GM21619 (cell line): ENCODE measurements at regions not wholly inside any gene's neighbourhood (a gene's known extent, or its start where the extent isn't known, plus 50 kb on each side); places are given as distances from the start of the nearest gene placed in this dataset.

ENCODE experiments used
- ATAC-seq: cut with Tn5 transposase; IDR thresholded peaks from one replicate; pipeline ENCODE4 v1.9.1; 2021; ENCODE audit not compliant: unreplicated experiment

- ATAC-seq, result no peak
Observed at GRCh38 chr20:52279706-52280105, 88.1 kb upstream of the ZFP64 start.

DNA sequence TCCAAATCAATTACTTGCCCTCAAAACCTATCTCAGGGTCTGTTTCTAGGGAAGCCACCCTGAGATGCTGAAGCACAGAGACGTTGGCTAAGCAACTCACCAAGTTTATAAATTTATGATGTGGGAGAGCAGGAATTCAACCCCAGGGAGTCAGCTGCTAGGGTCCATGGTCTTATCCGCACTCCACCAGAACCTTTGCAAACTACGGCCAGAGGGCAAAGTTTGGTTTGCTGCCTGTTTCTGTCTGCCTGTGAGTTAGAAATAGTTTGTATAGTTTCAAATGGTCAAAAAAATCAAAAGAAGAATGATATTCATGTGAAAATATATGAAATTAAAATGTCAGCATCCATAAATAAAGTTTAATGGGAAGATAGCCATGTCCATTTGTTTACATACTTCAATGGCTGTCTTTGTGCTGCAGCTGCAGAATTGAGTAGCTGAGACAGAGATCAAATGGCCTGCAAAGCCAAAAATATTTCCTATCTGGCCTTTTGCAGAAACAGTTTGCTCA lies 83.7 kb upstream of the ZFP64 start:
- ATAC-seq, result no peak

GRCh38 chr20:52270696-52271095 lies 79.1 kb upstream of the ZFP64 start:
- no peak for ATAC-seq

- ATAC-seq, result no peak
Observed at GRCh38 chr20:52270001-52270606, 78.5 kb upstream of the ZFP64 start.

- no peak for ATAC-seq
Observed at GRCh38 chr20:52269321-52269720, 77.7 kb upstream of the ZFP64 start.

DNA sequence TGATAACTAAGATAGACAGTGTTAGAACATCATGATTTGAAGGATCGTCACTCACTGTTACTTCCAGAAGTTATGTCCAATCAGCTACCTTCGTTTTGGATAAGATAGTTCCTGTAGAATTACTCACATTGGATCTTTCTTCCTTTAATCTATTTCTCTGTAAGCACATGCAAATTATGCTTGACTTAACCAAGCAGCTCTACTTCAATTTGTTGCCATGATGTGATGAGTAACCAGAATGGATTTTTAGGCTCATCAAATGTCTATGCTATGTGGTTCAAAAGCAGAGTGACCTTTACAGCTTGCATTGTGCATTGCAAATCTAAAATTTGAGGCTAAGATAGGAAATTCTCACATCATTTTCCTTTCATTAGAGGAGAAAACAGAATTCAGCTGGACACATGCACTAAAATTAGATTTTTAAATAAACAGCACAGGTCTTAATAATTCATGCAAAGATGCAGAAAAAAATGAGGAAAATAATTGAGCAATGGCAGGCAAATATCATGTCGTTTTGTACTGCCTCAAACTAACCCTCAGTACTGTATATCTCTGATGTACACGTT lies 76.7 kb upstream of the ZFP64 start:
- ATAC-seq, result no peak

- no peak for ATAC-seq
Observed at GRCh38 chr20:52267418-52267817, 75.8 kb upstream of the ZFP64 start.

DNA sequence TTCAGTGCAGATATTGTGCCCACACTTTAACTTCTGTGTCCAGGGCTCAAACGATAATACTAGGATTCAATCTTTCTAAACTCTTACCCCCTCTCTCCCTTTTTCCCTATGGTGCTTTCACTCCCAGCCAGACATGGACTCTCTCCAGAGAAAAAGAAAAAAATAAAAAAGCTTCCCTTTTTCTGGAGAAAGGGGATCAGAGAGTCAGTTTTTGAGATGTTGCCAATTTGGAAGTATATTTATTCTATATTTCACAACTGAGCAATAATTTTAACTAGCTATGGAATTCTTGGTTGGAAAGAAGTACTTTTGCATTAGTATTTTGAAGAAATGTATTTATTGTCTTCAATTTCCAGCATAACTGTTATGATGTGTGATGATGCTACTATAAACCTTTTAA lies 72.2 kb upstream of the ZFP64 start:
- no peak for ATAC-seq

DNA sequence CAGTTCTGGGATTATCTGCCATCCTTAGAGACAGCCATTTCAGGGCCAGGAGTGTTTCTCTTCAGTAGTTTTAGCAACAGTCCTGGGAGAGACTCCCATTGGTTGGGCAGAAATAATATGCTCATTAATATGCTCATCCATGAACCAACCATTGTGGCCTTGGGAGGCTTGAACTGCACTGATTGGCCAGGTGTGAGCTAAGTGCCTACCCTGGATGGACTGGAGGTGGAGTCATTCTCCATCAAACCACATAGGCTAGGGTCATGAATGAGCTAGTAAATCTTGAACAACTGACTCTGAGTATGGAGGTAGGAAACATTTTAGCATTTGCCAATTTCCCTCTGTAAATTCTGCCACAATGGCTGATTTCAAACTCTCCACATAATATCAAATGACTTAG lies 70.2 kb upstream of the ZFP64 start:
- ATAC-seq, result no peak

GRCh38 chr20:52259295-52259694 lies 67.7 kb upstream of the ZFP64 start:
- ATAC-seq, result no peak

GRCh38 chr20:52256454-52256853 lies 64.9 kb upstream of the ZFP64 start:
- no peak for ATAC-seq

GRCh38 chr20:52252664-52253063 lies 61.1 kb upstream of the ZFP64 start:
- no peak for ATAC-seq

GRCh38 chr20:52251827-52252226 lies 60.2 kb upstream of the ZFP64 start:
- no peak for ATAC-seq

- ATAC-seq, result no peak
Observed at GRCh38 chr20:52251136-52251700, 59.6 kb upstream of the ZFP64 start.

DNA sequence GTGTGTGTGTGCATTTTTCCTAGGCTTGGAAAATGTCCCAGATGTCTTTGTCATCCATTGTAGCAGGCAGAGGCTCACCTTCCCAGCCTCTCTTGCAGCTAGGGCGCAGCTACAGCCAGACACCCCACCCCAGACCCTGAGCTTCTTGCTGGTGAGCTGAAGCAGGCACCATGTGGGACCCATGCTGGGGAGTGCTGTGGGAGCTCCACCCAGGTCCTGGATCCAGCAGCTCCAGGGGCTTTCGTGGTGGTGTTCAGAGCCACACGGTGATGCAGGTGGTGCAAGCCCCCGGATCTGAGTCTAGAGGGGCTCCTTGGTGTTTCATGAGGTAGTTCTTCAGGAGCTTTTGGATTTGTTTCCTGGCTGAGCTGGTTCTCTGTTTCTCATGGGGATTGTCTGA lies 56.0 kb upstream of the ZFP64 start:
- no peak for ATAC-seq

DNA sequence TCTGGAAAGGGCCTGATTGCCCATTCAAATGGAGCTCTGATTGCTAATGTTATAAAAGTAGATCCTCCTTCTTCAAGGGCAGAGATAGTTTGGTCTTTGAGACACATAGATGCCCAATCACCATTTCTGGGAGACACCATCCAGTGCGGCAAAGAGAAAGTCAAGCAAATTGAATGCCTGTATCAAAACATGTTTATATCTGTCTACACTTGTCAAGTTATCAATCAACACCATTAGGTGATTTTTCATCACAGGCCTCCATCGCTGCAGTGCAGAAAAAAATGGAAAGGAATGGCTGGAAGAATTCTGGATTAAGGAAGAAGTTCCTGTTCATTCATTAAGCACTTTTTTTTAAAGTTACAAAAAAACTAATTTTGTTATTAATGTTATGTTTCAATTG lies 54.8 kb upstream of the ZFP64 start:
- no peak for ATAC-seq

DNA sequence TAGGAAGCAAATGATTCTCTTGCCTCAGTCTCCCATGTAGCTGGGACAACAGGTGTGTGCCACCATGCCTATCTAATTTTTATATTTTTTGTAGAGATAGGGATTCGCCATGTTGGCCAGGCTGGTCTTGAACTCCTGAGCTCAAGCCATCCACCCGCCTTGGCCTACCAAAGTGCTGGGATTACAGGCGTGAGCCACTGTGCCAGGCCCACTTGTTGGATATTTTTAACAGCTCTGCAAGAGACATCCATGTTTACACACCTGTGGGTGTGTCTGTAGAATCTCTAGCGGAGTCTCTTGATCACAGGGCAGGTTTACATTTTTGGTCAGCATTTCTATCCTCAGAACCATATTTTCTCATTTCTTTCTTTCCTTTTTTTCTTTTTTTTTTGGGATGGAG lies 53.1 kb upstream of the ZFP64 start:
- ATAC-seq, result no peak

DNA sequence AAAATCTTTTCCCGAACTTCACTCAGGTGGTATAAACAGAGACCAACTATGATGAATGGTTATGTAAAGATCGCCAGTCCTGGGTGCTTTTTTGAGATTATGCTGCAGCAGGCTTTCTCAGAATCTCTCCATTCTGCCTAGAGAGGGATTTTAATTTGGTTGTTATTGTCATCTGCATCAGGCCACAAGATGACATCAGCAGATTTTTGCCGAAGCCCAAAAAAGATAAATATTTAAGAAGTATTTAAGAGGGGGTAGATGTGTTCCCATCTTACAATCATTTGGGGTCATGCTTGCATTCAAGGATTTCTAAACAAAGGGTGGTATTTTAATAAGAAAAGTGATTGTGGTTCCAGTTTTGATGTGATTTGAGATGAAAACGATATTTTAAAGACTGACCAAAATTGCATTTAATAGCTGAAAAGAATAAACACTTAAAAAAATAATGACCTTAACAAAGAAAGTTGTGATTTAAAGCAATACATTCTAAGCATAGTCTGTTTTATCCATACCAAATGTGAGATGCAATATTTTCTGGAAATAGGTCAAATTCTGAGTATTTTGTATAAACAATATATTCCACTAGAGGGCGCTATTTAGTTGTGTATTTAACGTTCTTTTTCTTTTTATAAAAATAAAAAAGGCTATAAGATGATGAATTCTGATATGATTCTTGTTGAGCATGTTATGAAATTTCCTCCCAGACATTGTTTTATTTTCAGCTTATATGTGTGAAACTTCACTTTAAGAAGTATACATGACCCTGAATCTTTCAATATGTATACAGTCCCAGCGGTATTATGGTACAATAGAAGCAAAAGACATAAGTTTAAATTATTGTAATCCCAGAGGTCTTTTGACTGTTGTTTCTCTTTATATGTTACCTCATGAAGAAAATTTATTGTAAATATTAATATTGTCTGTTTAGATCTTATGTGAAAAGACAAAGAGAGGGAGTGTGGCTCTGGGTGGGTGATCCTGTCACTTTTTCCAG lies 51.0 kb upstream of the ZFP64 start:
- no peak for ATAC-seq
